MCF 10A (cell line): ENCODE measurements at regions not wholly inside any gene's neighbourhood (a gene's known extent, or its start where the extent isn't known, plus 50 kb on each side); places are given as distances from the start of the nearest gene placed in this dataset.

Source experiments
- BruUV-seq: library from RNA; stranded (reverse); fragments of 400-500 nt; replicated peaks from 2 replicates; lab custom pipeline; 2021; lab: Mats Ljungman, UMichigan
- CTCF ChIA-PET: fragments of 300-600 bp; sonication (Branson Sonifier 250); formaldehyde crosslinking; extraction: SDS; loops from one replicate; lab custom pipeline; 2021; ENCODE audit warnings: antibody characterized with exemption, inconsistent platforms; lab: Yijun Ruan, JAX
- POLR2A ChIA-PET: fragments of 300-600, 350-650 bp; sonication (Branson Sonifier 250); formaldehyde crosslinking; extraction: SDS; loops from one replicate; lab custom pipeline; 2020; ENCODE audit warnings: antibody characterized with exemption, inconsistent platforms; lab: Yijun Ruan, JAX
- DNase-seq: peaks from one replicate; pipeline ENCODE4 v3.0.0-alpha.2; 2018; ENCODE audit not compliant: unreplicated experiment
- H3K27ac Mint-ChIP-seq: one replicate; pipeline ENCODE4 v1.8.0; 2022; ENCODE audit warnings: mild to moderate bottlenecking, low read depth, mixed read lengths; ENCODE audit not compliant: unreplicated experiment
- H3K27me3 Mint-ChIP-seq: one replicate; pipeline ENCODE4 v1.8.0; 2022; ENCODE audit warnings: mixed read lengths; ENCODE audit not compliant: insufficient read depth, unreplicated experiment
- H3K36me3 Mint-ChIP-seq: one replicate; pipeline ENCODE4 v1.8.0; 2022; ENCODE audit warnings: mild to moderate bottlenecking, moderate library complexity, mixed read lengths; ENCODE audit not compliant: insufficient read depth, unreplicated experiment
- H3K4me1 Mint-ChIP-seq: one replicate; pipeline ENCODE4 v1.8.0; 2022; ENCODE audit warnings: mixed read lengths; ENCODE audit not compliant: insufficient read depth, unreplicated experiment
- H3K4me3 Mint-ChIP-seq: one replicate; pipeline ENCODE4 v1.8.0; 2022; ENCODE audit warnings: mild to moderate bottlenecking, moderate library complexity, mixed read lengths; ENCODE audit not compliant: unreplicated experiment
- H3K9me3 Mint-ChIP-seq: one replicate; pipeline ENCODE4 v1.8.0; 2022; ENCODE audit warnings: mixed read lengths; ENCODE audit not compliant: unreplicated experiment
- intact Hi-C: fragments of 100-400 bp; cut with micrococcal nuclease; formaldehyde crosslinking; loops from 2 replicates; pipeline ENCODE4 v1.14.1; 2022
- TF ChIP-seq, protein P1 (sequence below): fragments of 200-600 bp; IDR thresholded peaks from one replicate; pipeline ENCODE4 v1.8.0; 2022; ENCODE audit warnings: antibody characterized with exemption, mild to moderate bottlenecking; ENCODE audit not compliant: unreplicated experiment

DNA sequence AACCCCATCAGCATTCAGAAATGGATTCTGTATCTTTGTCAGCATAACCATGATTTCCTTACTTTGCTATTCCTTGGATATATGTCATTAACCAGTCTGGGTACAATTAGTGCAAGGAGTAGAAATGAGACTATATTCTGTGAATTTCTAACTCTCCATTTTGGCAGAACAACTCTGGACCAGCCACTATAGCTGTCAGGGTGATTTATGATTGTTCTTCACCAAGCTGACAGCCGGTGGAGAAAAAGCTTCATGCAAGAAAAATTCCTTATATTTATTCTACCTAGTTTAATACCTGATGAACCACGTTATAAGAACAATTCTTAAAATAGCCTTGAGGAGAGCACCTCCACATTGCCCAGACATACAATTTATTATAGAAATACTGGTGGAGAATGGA, 431.2 kb upstream of the TCF4 start:
- H3K4me1 Mint-ChIP-seq, result no peaks in the 10 kb centered on the region
- ChIA-PET POLR2A (no interaction called here), CTCF (interaction anchor here (0.6 to 0.9 kb wide), 3 partner anchors 16 to 1206 kb away, joined by 3 to 4 read pairs (median 4); no protein-coding TSS in a partner anchor)
- TF ChIP-seq, protein P1, sequence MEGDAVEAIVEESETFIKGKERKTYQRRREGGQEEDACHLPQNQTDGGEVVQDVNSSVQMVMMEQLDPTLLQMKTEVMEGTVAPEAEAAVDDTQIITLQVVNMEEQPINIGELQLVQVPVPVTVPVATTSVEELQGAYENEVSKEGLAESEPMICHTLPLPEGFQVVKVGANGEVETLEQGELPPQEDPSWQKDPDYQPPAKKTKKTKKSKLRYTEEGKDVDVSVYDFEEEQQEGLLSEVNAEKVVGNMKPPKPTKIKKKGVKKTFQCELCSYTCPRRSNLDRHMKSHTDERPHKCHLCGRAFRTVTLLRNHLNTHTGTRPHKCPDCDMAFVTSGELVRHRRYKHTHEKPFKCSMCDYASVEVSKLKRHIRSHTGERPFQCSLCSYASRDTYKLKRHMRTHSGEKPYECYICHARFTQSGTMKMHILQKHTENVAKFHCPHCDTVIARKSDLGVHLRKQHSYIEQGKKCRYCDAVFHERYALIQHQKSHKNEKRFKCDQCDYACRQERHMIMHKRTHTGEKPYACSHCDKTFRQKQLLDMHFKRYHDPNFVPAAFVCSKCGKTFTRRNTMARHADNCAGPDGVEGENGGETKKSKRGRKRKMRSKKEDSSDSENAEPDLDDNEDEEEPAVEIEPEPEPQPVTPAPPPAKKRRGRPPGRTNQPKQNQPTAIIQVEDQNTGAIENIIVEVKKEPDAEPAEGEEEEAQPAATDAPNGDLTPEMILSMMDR, result no peak
- peaks cover 4% of the 10 kb centered on the region for H3K9me3 Mint-ChIP-seq
- BruUV-seq, result no TSS peak
- no peaks in the 10 kb centered on the region for H3K27me3 Mint-ChIP-seq
- intact Hi-C loops, result no loop called here
- no peak overlapping the region for H3K4me3 Mint-ChIP-seq
- no peak for DNase-seq
- H3K36me3 Mint-ChIP-seq, result no peaks in the 10 kb centered on the region
- H3K27ac Mint-ChIP-seq, result no peak overlapping the region

DNA sequence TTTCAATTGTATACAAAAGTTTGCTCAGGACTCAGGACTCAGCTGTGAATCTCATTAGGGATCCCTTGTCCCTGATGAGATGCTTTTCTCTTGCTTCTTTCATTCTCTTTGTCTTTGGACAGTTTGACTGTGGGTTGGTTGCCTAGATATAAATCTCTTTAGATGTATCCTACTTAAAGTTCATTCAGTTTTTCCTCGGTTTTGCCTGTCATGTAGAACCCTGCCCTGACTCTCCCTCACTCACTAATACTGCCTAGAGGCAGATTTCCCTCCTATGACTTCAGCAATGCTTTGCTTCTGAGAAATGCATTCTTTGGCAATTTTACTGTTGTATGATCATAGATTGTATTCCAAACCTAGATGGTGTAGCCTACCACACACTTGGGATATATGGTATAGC, 421.4 kb upstream of the TCF4 start:
- TF ChIP-seq, protein P1, result no peak
- no peak for DNase-seq
- Mint-ChIP-seq H3K4me3 (no peak overlapping the region), H3K27ac (peak overlapping the region; percentile 50), H3K9me3 (peaks cover 14% of the 10 kb centered on the region), H3K4me1 (no peaks in the 10 kb centered on the region), H3K36me3 (no peaks in the 10 kb centered on the region), H3K27me3 (no peaks in the 10 kb centered on the region)
- POLR2A ChIA-PET, result no interaction called here
- CTCF ChIA-PET, result no interaction called here
- intact Hi-C loops, result no loop called here
- no TSS peak for BruUV-seq

DNA sequence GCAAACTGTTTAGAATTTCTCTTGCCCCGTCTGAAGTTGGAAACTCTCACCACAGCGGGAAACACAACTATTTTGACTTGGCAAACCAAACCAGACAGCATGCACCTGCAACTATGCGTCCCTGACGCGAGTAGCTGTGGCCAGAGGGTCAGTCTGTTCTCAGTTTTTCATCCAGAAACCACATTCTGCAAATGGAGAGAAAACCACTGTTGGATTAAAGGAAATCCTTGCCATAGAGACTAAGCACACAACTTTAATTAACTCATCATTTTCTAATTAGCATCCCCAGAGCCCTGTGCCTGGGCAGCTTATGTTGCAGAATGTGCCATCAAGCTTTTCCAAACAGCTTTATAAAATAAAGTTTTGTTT, 415.7 kb upstream of the TCF4 start:
- Mint-ChIP-seq H3K4me1 (no peaks in the 10 kb centered on the region), H3K9me3 (no peaks in the 10 kb centered on the region), H3K27ac (no peak overlapping the region), H3K4me3 (no peak overlapping the region), H3K36me3 (no peaks in the 10 kb centered on the region), H3K27me3 (no peaks in the 10 kb centered on the region)
- DNase-seq, result no peak
- no TSS peak for BruUV-seq
- TF ChIP-seq, protein P1, result no peak
- CTCF ChIA-PET, result no interaction called here
- intact Hi-C loops, result no loop called here
- POLR2A ChIA-PET, result no interaction called here

DNA sequence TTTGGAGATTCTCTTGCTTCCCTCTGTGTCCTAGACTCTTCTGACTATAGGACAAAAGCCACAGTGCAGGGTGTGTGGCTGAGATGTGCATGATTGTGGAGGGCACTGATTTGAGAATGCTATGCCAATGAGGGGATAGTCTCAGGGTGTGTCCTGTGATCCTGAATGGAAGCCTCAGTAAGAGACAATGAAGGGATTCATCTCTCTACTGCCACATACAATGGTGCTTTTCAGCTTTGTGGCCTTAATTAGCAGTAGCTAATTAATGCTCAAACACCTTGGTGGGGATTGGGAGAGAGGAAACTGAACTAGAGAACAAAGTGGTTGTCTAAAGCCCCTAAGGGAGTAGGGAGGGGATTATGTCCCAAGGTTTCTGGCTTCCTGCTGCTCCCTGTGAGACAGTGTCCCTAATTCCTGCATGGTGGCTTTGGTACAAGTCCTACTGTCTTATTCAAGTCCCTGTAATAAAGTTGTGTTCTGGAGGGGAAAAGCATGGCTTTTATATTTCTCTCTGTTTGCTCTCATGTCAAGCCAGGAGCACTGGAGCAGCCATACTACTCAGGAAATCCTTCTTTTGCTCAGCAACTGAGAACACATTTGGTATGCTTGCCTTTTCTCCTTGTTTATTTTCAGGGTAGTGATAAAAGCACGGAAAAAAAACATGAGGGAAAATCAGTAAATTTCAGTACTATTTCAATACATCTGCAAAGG, 415.2 kb upstream of the TCF4 start:
- Mint-ChIP-seq H3K4me3 (no peak overlapping the region), H3K27ac (no peak overlapping the region), H3K9me3 (no peaks in the 10 kb centered on the region), H3K36me3 (no peaks in the 10 kb centered on the region), H3K27me3 (no peaks in the 10 kb centered on the region), H3K4me1 (peaks cover 2% of the 10 kb centered on the region)
- ChIA-PET POLR2A (no interaction called here), CTCF (interaction anchor here (0.6 to 0.8 kb wide), 2 partner anchors 15 to 409 kb away, joined by 3 read pairs; no protein-coding TSS in a partner anchor)
- TF ChIP-seq, protein P1, result no peak
- no TSS peak for BruUV-seq
- intact Hi-C loops, result no loop called here
- DNase-seq, result no peak
